ENCODE measurements at regions not wholly inside any gene's neighbourhood (a gene's known extent, or its start where the extent isn't known, plus 50 kb on each side); places are given as distances from the start of the nearest gene placed in this dataset.
"Not testable (repeated sequence)": the region's sequence is repeated elsewhere in the genome, so short reads cannot be mapped to it uniquely, and the experiment has no call there.

- no peak for DNase-seq
- Mint-ChIP-seq H3K36me3 (ENCODE audit: low read depth) (no peaks in the 10 kb centered on the region), H3K9me3 (no peaks in the 10 kb centered on the region), H3K27me3 (no peaks in the 10 kb centered on the region), H3K27ac (no peak overlapping the region), H3K4me3 (no peak overlapping the region), H3K4me1 (no peaks in the 10 kb centered on the region)
- POLR2A ChIA-PET, result no interaction called here
- CTCF ChIA-PET, result no interaction called here
Measured at GRCh38 chr16:66109677-66110076, 256.8 kb upstream of the CDH5 start.

GRCh38 chr16:66107661-66108060 lies 258.8 kb upstream of the CDH5 start:
- ChIA-PET POLR2A (no interaction called here), CTCF (no interaction called here)
- no peaks in the 10 kb centered on the region for H3K36me3 Mint-ChIP-seq (ENCODE audit: low read depth)
- no peaks in the 10 kb centered on the region for H3K27me3 Mint-ChIP-seq
- H3K27ac Mint-ChIP-seq, result no peak overlapping the region
- H3K9me3 Mint-ChIP-seq, result no peaks in the 10 kb centered on the region
- H3K4me1 Mint-ChIP-seq, result no peaks in the 10 kb centered on the region
- DNase-seq, result no peak
- no peak overlapping the region for H3K4me3 Mint-ChIP-seq

- no peak for DNase-seq
- H3K27me3 Mint-ChIP-seq, result no peaks in the 10 kb centered on the region
- H3K9me3 Mint-ChIP-seq, result no peaks in the 10 kb centered on the region
- CTCF ChIA-PET, result no interaction called here
- H3K4me1 Mint-ChIP-seq, result no peaks in the 10 kb centered on the region
- POLR2A ChIA-PET, result no interaction called here
- no peak overlapping the region for H3K27ac Mint-ChIP-seq
- no peaks in the 10 kb centered on the region for H3K36me3 Mint-ChIP-seq (ENCODE audit: low read depth)
- no peak overlapping the region for H3K4me3 Mint-ChIP-seq
Measured at GRCh38 chr16:66103211-66103610, 263.3 kb upstream of the CDH5 start.

GRCh38 chr16:66099306-66099705 lies 267.2 kb upstream of the CDH5 start:
- H3K27ac Mint-ChIP-seq, result no peak overlapping the region

GRCh38 chr16:66097751-66098150 lies 268.7 kb upstream of the CDH5 start:
- ChIA-PET POLR2A (no interaction called here), CTCF (no interaction called here)
- H3K27ac Mint-ChIP-seq, result no peak overlapping the region
- H3K27me3 Mint-ChIP-seq, result no peaks in the 10 kb centered on the region
- DNase-seq, result no peak
- H3K4me3 Mint-ChIP-seq, result no peak overlapping the region
- H3K9me3 Mint-ChIP-seq, result no peaks in the 10 kb centered on the region
- H3K36me3 Mint-ChIP-seq (ENCODE audit: low read depth), result no peaks in the 10 kb centered on the region
- H3K4me1 Mint-ChIP-seq, result no peaks in the 10 kb centered on the region

More at GRCh38 chr16:66099306-66099705, 267.2 kb upstream of the CDH5 start:
- Mint-ChIP-seq H3K27me3 (no peaks in the 10 kb centered on the region), H3K36me3 (ENCODE audit: low read depth) (no peaks in the 10 kb centered on the region), H3K4me3 (no peak overlapping the region), H3K9me3 (no peaks in the 10 kb centered on the region), H3K4me1 (no peaks in the 10 kb centered on the region)
- no peak for DNase-seq
- POLR2A ChIA-PET, result no interaction called here
- CTCF ChIA-PET, result no interaction called here

GRCh38 chr16:66095676-66096075 lies 270.8 kb upstream of the CDH5 start:
- H3K4me3 Mint-ChIP-seq, result no peak overlapping the region
- H3K9me3 Mint-ChIP-seq, result no peaks in the 10 kb centered on the region
- POLR2A ChIA-PET, result no interaction called here
- no peaks in the 10 kb centered on the region for H3K4me1 Mint-ChIP-seq
- H3K27ac Mint-ChIP-seq, result no peak overlapping the region
- no peaks in the 10 kb centered on the region for H3K27me3 Mint-ChIP-seq
- CTCF ChIA-PET, result no interaction called here
- H3K36me3 Mint-ChIP-seq (ENCODE audit: low read depth), result no peaks in the 10 kb centered on the region
- no peak for DNase-seq

- ChIA-PET CTCF (no interaction called here), POLR2A (no interaction called here)
- DNase-seq, result no peak
- Mint-ChIP-seq H3K27me3 (no peaks in the 10 kb centered on the region), H3K9me3 (no peaks in the 10 kb centered on the region), H3K4me3 (no peak overlapping the region), H3K4me1 (no peaks in the 10 kb centered on the region), H3K36me3 (ENCODE audit: low read depth) (no peaks in the 10 kb centered on the region), H3K27ac (no peak overlapping the region)
Measured at GRCh38 chr16:66093191-66093590, 273.3 kb upstream of the CDH5 start.

GRCh38 chr16:66091471-66091891 lies 275.0 kb upstream of the CDH5 start:
- ChIA-PET POLR2A (no interaction called here), CTCF (no interaction called here)
- DNase-seq, result no peak
- Mint-ChIP-seq H3K4me1 (no peaks in the 10 kb centered on the region), H3K4me3 (no peak overlapping the region), H3K27me3 (no peaks in the 10 kb centered on the region), H3K9me3 (no peaks in the 10 kb centered on the region), H3K36me3 (ENCODE audit: low read depth) (no peaks in the 10 kb centered on the region), H3K27ac (no peak overlapping the region)

- H3K4me1 Mint-ChIP-seq, result no peaks in the 10 kb centered on the region
- no peaks in the 10 kb centered on the region for H3K36me3 Mint-ChIP-seq (ENCODE audit: low read depth)
- H3K27me3 Mint-ChIP-seq, result no peaks in the 10 kb centered on the region
- H3K27ac Mint-ChIP-seq, result no peak overlapping the region
- H3K9me3 Mint-ChIP-seq, result no peaks in the 10 kb centered on the region
- POLR2A ChIA-PET, result no interaction called here
- CTCF ChIA-PET, result no interaction called here
- DNase-seq, result no peak
- no peak overlapping the region for H3K4me3 Mint-ChIP-seq
Measured at GRCh38 chr16:66088681-66089080, 277.8 kb upstream of the CDH5 start.

- Mint-ChIP-seq H3K4me1 (no peaks in the 10 kb centered on the region), H3K4me3 (no peak overlapping the region), H3K27me3 (no peaks in the 10 kb centered on the region), H3K27ac (no peak overlapping the region), H3K9me3 (no peaks in the 10 kb centered on the region), H3K36me3 (ENCODE audit: low read depth) (no peaks in the 10 kb centered on the region)
- CTCF ChIA-PET, result no interaction called here
- POLR2A ChIA-PET, result no interaction called here
- no peak for DNase-seq
Measured at GRCh38 chr16:66087308-66087707, 279.2 kb upstream of the CDH5 start.

- Mint-ChIP-seq H3K4me1 (no peaks in the 10 kb centered on the region), H3K27ac (no peak overlapping the region), H3K27me3 (no peaks in the 10 kb centered on the region), H3K36me3 (ENCODE audit: low read depth) (no peaks in the 10 kb centered on the region), H3K9me3 (no peaks in the 10 kb centered on the region), H3K4me3 (no peak overlapping the region)
- no peak for DNase-seq
- CTCF ChIA-PET, result interaction anchor here (0.7 kb wide), 1 partner anchor 255 kb away, joined by 3 read pairs; no protein-coding TSS in a partner anchor
- POLR2A ChIA-PET, result no interaction called here
Measured at GRCh38 chr16:66085651-66086050, 280.8 kb upstream of the CDH5 start.

- POLR2A ChIA-PET, H3K4me3 Mint-ChIP-seq, CTCF ChIA-PET: not testable (repeated sequence)
Measured at GRCh38 chr16:66084731-66085130, 281.8 kb upstream of the CDH5 start.

GRCh38 chr16:66084306-66084705 lies 282.2 kb upstream of the CDH5 start:
- no peak overlapping the region for H3K4me3 Mint-ChIP-seq
- ChIA-PET CTCF (no interaction called here), POLR2A (no interaction called here)
- DNase-seq, result no peak
- H3K9me3 Mint-ChIP-seq, result no peaks in the 10 kb centered on the region
- H3K27ac Mint-ChIP-seq, result no peak overlapping the region
- H3K4me1 Mint-ChIP-seq, result no peaks in the 10 kb centered on the region
- no peaks in the 10 kb centered on the region for H3K27me3 Mint-ChIP-seq
- H3K36me3 Mint-ChIP-seq (ENCODE audit: low read depth), result no peaks in the 10 kb centered on the region

More at GRCh38 chr16:66084731-66085130, 281.8 kb upstream of the CDH5 start:
- H3K9me3 Mint-ChIP-seq; H3K27me3 Mint-ChIP-seq; H3K36me3 Mint-ChIP-seq (ENCODE audit: low read depth); DNase-seq; H3K27ac Mint-ChIP-seq; H3K4me1 Mint-ChIP-seq: not testable (repeated sequence)

- Mint-ChIP-seq H3K27ac (no peak overlapping the region), H3K9me3 (no peaks in the 10 kb centered on the region), H3K4me1 (no peaks in the 10 kb centered on the region), H3K27me3 (no peaks in the 10 kb centered on the region), H3K4me3 (no peak overlapping the region), H3K36me3 (ENCODE audit: low read depth) (no peaks in the 10 kb centered on the region)
- ChIA-PET CTCF (no interaction called here), POLR2A (no interaction called here)
- DNase-seq, result no peak
Measured at GRCh38 chr16:66083171-66083570, 283.3 kb upstream of the CDH5 start.

- Mint-ChIP-seq H3K27ac (no peak overlapping the region), H3K36me3 (ENCODE audit: low read depth) (no peaks in the 10 kb centered on the region), H3K9me3 (no peaks in the 10 kb centered on the region), H3K27me3 (no peaks in the 10 kb centered on the region), H3K4me3 (no peak overlapping the region), H3K4me1 (no peaks in the 10 kb centered on the region)
- ChIA-PET CTCF (no interaction called here), POLR2A (no interaction called here)
- DNase-seq, result no peak
Measured at GRCh38 chr16:66082424-66082823, 284.1 kb upstream of the CDH5 start.

Data from activated CD4-positive, alpha-beta memory T cell treated with anti-CD3 and anti-CD28 coated beads, Interleukin-2, amount 10 ng/mL, durations not matched to agents 7 days and 5 days (primary cell).